Naive thymus-derived CD4-positive, alpha-beta T cell (primary cell): ENCODE measurements at regions not wholly inside any gene's neighbourhood (a gene's known extent, or its start where the extent isn't known, plus 50 kb on each side); places are given as distances from the start of the nearest gene placed in this dataset.
"Not testable (repeated sequence)": the region's sequence is repeated elsewhere in the genome, so short reads cannot be mapped to it uniquely, and the experiment has no call there.

Source experiments
- ATAC-seq: fragments of 150-1000 bp; cut with Tn5 transposase; 2 replicates; pipeline ENCODE4 v1.10.0; 2021; ENCODE audit warnings: mild to moderate bottlenecking, moderate library complexity
- CTCF ChIA-PET: fragments of 350-600 bp; sonication (Branson Sonifier 250); formaldehyde crosslinking; loops from one replicate; lab custom pipeline; 2021; ENCODE audit warnings: antibody characterized with exemption; lab: Charles Lee
- POLR2A ChIA-PET: fragments of 350-600 bp; sonication (Branson Sonifier 250); formaldehyde crosslinking; loops from one replicate; lab custom pipeline; 2021; ENCODE audit warnings: antibody characterized with exemption, inconsistent platforms; lab: Charles Lee
- DNase-seq, 9 donors: peaks; one replicate each; pipeline versions ENCODE4 v3.0.0 to v3.0.0-alpha.2; 2020 to 2022; ENCODE audit warnings: mixed read lengths in 1 of 9
- H3K27ac ChIP-seq: one replicate; pipeline ENCODE4 v1.7.0; 2013; ENCODE audit warnings: mild to moderate bottlenecking, low read depth, low read length, moderate library complexity
- H3K27me3 ChIP-seq, 2 donors: one replicate each; pipeline ENCODE4 v1.7.0; 2013; ENCODE audit warnings: low read length in 2 of 2, mild to moderate bottlenecking in 2 of 2, moderate library complexity in 2 of 2; ENCODE audit not compliant: control insufficient read depth in 2 of 2, insufficient read depth in 2 of 2
- H3K36me3 ChIP-seq, 3 experiments: 1 replicate in 2 of 3; 2 replicates in 1 of 3; pipeline ENCODE4 v1.7.0; 2013; ENCODE audit warnings: low read length in 3 of 3, mild to moderate bottlenecking in 3 of 3, moderate library complexity in 1 of 3; ENCODE audit not compliant: insufficient read depth in 3 of 3, control insufficient read depth in 2 of 3
- H3K4me1 ChIP-seq, 2 donors: one replicate each; pipeline ENCODE4 v1.7.0; 2013; ENCODE audit warnings: low read length in 2 of 2, mild to moderate bottlenecking in 2 of 2, moderate library complexity in 1 of 2; ENCODE audit not compliant: control insufficient read depth in 2 of 2, insufficient read depth in 2 of 2
- H3K4me3 ChIP-seq: 2 replicates; pipeline ENCODE4 v1.7.0; 2013; ENCODE audit warnings: mild to moderate bottlenecking, low read length
- H3K9me3 ChIP-seq, 3 experiments: 1 replicate in 2 of 3; 2 replicates in 1 of 3; pipeline ENCODE4 v1.7.0; 2013; ENCODE audit warnings: low read length in 3 of 3; ENCODE audit not compliant: control insufficient read depth in 2 of 3
- H3K27ac Mint-ChIP-seq, 9 donors: one replicate each; pipeline ENCODE4 v1.8.0; 2020 to 2022; ENCODE audit warnings: mixed read lengths in 9 of 9, mild to moderate bottlenecking in 8 of 9, moderate library complexity in 5 of 9, inconsistent platforms in 2 of 9
- H3K27me3 Mint-ChIP-seq, 5 donors: one replicate each; pipeline ENCODE4 v1.8.0; 2021 to 2022; ENCODE audit warnings: mixed read lengths in 5 of 5, mild to moderate bottlenecking in 1 of 5
- H3K36me3 Mint-ChIP-seq, 5 donors: one replicate each; pipeline ENCODE4 v1.8.0; 2020 to 2022; ENCODE audit warnings: mixed read lengths in 5 of 5, mild to moderate bottlenecking in 3 of 5, inconsistent platforms in 1 of 5
- H3K4me1 Mint-ChIP-seq, 7 donors: one replicate each; pipeline ENCODE4 v1.8.0; 2020 to 2022; ENCODE audit warnings: mixed read lengths in 7 of 7, mild to moderate bottlenecking in 3 of 7, inconsistent platforms in 1 of 7
- H3K4me3 Mint-ChIP-seq, 10 donors: one replicate each; pipeline ENCODE4 v1.8.0; 2020 to 2022; ENCODE audit warnings: mild to moderate bottlenecking in 10 of 10, mixed read lengths in 10 of 10, moderate library complexity in 6 of 10, inconsistent platforms in 2 of 10
- H3K9me3 Mint-ChIP-seq, 11 donors: one replicate each; pipeline ENCODE4 v1.8.0; 2020 to 2022; ENCODE audit warnings: mixed read lengths in 11 of 11, mild to moderate bottlenecking in 4 of 11, inconsistent platforms in 1 of 11, moderate library complexity in 1 of 11
- intact Hi-C, 2 donors: fragments of 100-400 bp; cut with micrococcal nuclease; formaldehyde crosslinking; loops; one replicate each; pipeline ENCODE4 v1.15.1; 2023

DNA sequence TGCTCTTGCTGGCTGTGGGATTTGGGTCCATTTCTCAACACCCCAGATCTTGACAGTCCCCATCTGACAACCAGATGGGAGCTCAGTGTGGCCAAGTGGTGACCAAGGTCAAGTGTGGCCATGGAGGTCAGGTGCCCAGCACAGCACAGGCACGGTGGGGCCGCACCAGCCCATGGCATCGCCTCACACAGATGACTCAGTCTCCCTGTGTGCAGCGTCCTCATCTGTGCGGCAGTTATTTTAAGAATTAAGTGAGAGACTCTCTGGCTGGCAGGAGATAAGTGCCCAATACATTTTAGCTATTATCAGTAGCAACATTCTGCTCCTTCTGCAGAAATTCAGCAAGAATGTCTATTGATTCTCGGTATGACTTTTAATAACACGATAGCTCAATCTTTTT is 167.2 kb downstream of the DDX1 start:
- ATAC-seq (no peak), DNase-seq (no peak)
- H3K36me3 Mint-ChIP-seq: no peaks in the 10 kb centered on the region
- Histone ChIP-seq H3K9me3 (no peaks in the 10 kb centered on the region), H3K36me3 (no peaks in the 10 kb centered on the region), H3K27ac (no peak overlapping the region), H3K4me1 (no peaks in the 10 kb centered on the region), H3K4me3 (no peak overlapping the region), H3K27me3 (no peaks in the 10 kb centered on the region)
- ChIA-PET POLR2A (no interaction called here), CTCF (no interaction called here)
- H3K4me3 Mint-ChIP-seq: no peak overlapping the region
- H3K27ac Mint-ChIP-seq: no peak overlapping the region
- peaks cover 0 to 32% (median 3%) of the 10 kb centered on the region in 5 donors for H3K27me3 Mint-ChIP-seq
- H3K4me1 Mint-ChIP-seq: no peaks in the 10 kb centered on the region
- intact Hi-C loops: no loop called here
- H3K9me3 Mint-ChIP-seq: peaks cover 0 to 12% (median 0%) of the 10 kb centered on the region in 11 donors

DNA sequence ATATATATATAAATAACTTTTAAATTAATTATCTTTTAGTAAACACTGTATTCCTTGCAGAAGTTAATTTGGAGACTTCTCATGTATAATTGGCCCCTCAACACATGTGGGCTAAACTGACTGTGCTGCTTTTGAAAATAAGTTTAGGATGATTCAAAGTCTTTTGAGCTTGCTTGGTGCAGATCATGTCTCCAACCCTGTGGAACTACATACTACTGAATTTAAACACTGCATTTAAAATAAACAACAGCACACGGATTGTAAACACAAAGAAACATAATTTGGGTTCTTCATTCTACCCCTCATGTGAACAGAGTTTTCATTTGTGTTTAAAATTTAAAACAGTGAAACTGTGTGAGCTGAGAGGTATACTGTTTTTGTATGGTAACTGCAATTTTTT is 167.7 kb downstream of the DDX1 start:
- Mint-ChIP-seq H3K36me3 (no peaks in the 10 kb centered on the region), H3K4me1 (no peaks in the 10 kb centered on the region), H3K27ac (no peak overlapping the region), H3K9me3 (peaks cover 0 to 12% (median 0%) of the 10 kb centered on the region in 11 donors), H3K4me3 (no peak overlapping the region), H3K27me3 (peaks cover 0 to 30% (median 3%) of the 10 kb centered on the region in 5 donors)
- Histone ChIP-seq H3K9me3 (no peaks in the 10 kb centered on the region), H3K4me3 (no peak overlapping the region), H3K4me1 (no peaks in the 10 kb centered on the region), H3K36me3 (no peaks in the 10 kb centered on the region), H3K27me3 (no peaks in the 10 kb centered on the region), H3K27ac (no peak overlapping the region)
- intact Hi-C loops: no loop called here
- ChIA-PET POLR2A (no interaction called here), CTCF (no interaction called here)
- DNase-seq (no peak), ATAC-seq (no peak)

DNA sequence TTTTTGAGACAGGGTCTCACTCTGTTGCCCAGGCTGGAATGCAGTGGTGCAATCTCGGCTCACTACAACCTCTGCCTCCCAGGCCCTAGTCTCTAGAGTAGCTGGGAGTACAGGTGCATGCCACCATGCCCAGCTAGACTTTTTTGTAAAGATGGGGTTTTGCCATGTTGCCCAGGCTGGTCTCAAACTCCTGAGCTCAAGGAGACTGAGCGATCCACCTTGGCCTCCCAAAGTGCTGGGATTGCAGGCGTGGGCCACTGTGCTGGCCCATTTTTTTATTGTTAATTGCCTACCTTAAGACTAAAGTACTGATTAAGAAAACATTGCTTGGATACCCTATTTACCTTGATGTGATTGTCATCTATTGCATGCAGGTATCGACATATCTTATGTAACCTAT is 168.1 kb downstream of the DDX1 start:
- POLR2A ChIA-PET, CTCF ChIA-PET, H3K4me1 Mint-ChIP-seq, H3K4me3 ChIP-seq, H3K36me3 ChIP-seq, H3K27ac Mint-ChIP-seq, H3K27ac ChIP-seq, H3K27me3 ChIP-seq, H3K36me3 Mint-ChIP-seq, intact Hi-C loops, DNase-seq, ATAC-seq, H3K9me3 ChIP-seq, H3K4me1 ChIP-seq, H3K4me3 Mint-ChIP-seq: not testable (repeated sequence)
- H3K9me3 Mint-ChIP-seq: peaks cover 0 to 12% (median 0%) of the 10 kb centered on the region in 11 donors
- peaks cover 0 to 29% (median 3%) of the 10 kb centered on the region in 5 donors for H3K27me3 Mint-ChIP-seq

DNA sequence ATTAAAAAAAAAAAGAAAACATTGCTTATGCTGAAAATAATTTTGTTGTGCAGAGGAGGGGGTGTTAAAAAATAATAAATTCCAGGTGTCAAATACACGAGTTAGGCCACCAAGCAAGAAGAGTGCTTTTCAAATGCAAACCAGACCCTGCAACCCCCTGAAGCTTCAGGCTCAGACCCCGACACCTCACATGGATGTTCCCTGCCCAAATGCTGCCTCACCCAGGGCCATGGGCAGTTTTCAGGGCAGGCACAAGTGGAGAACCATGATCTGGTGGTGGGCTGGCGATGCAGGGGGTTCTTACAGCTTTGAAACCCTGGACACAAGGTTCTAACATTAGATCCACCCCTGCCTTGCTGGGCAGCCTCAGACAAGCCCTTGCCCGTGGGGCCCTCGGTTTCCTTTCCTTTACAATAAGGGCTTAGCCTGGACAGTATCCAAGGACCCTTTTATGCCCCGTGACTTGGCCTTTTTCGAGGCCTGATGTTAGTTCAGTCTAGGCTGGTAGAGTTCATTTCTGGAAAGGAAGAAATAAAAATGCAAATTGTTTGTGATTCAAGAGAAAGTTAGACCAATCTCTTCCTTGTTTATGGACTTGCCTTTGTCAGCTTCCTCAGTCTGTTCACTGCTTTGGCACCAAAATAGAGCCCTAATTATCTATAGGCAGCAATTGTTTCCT is 168.7 kb downstream of the DDX1 start:
- H3K9me3 Mint-ChIP-seq: peaks cover 0 to 9% (median 0%) of the 10 kb centered on the region in 11 donors
- Histone ChIP-seq H3K4me1 (no peaks in the 10 kb centered on the region), H3K9me3 (no peaks in the 10 kb centered on the region), H3K27ac (no peak overlapping the region), H3K36me3 (no peaks in the 10 kb centered on the region), H3K4me3 (no peak overlapping the region), H3K27me3 (no peaks in the 10 kb centered on the region)
- ATAC-seq (no peak), DNase-seq (no peak)
- H3K4me1 Mint-ChIP-seq: no peaks in the 10 kb centered on the region
- POLR2A ChIA-PET: no interaction called here
- intact Hi-C loops: no loop called here
- no peaks in the 10 kb centered on the region for H3K36me3 Mint-ChIP-seq
- H3K4me3 Mint-ChIP-seq: no peak overlapping the region
- peaks cover 0 to 26% (median 3%) of the 10 kb centered on the region in 5 donors for H3K27me3 Mint-ChIP-seq
- CTCF ChIA-PET: no interaction called here
- H3K27ac Mint-ChIP-seq: no peak overlapping the region

DNA sequence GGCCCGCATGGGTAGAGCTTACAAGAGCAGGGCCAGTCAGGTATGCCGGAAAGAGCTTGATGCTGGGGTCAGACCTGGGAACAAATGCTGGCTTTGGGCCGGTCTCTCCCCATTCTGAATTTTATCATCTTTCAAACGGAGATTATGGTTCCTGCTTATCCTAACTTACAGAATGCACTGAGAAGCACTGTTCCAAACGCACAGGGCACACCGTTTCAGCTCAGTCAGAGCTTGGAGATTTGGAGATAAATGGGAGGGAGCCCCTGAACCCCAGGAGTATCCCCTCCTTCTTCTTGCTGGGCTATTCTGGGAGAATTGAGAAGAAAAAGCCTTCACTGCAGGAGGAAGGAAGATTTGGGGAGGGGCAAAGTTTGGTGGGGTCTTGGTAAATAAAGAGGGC is 169.4 kb downstream of the DDX1 start:
- no peaks in the 10 kb centered on the region for H3K9me3 ChIP-seq
- H3K4me1 Mint-ChIP-seq: no peaks in the 10 kb centered on the region
- no peaks in the 10 kb centered on the region for H3K4me1 ChIP-seq
- no peaks in the 10 kb centered on the region for H3K27me3 ChIP-seq
- no peak overlapping the region for H3K27ac ChIP-seq
- ChIA-PET POLR2A (no interaction called here), CTCF (no interaction called here)
- H3K36me3 ChIP-seq: no peaks in the 10 kb centered on the region
- H3K36me3 Mint-ChIP-seq: no peaks in the 10 kb centered on the region
- DNase-seq (no peak), ATAC-seq (no peak)
- H3K4me3 ChIP-seq: no peak overlapping the region
- H3K9me3 Mint-ChIP-seq: peaks cover 0 to 9% (median 0%) of the 10 kb centered on the region in 11 donors
- no peak overlapping the region for H3K27ac Mint-ChIP-seq
- peaks cover 0 to 29% (median 3%) of the 10 kb centered on the region in 5 donors for H3K27me3 Mint-ChIP-seq
- intact Hi-C loops: no loop called here
- H3K4me3 Mint-ChIP-seq: no peak overlapping the region

DNA sequence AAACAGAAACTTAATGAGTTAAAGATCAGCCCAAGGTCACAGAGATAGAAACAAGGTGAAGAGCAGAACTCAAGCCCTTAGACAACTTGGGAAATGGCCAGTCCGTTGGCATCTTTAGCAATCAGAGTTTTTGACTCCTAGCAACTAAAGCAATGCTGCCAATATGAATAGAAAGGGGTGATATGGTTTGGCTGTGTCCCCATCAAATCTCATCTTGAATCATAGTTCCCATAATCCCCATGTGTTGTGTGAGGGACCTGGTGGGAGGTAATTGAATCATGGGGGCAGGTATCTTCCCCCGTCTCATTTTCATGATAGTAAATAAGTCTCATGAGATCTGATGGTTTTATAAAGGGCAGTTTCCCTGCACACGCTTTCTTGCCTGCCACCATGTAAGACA is 170.2 kb downstream of the DDX1 start:
- peaks cover 0 to 36% (median 1%) of the 10 kb centered on the region in 5 donors for H3K27me3 Mint-ChIP-seq
- no peak overlapping the region for H3K4me3 Mint-ChIP-seq
- H3K4me1 Mint-ChIP-seq: no peaks in the 10 kb centered on the region
- ChIA-PET POLR2A (no interaction called here), CTCF (no interaction called here)
- intact Hi-C loops: no loop called here
- no peaks in the 10 kb centered on the region for H3K4me1 ChIP-seq
- ATAC-seq (no peak), DNase-seq (no peak)
- no peaks in the 10 kb centered on the region for H3K36me3 Mint-ChIP-seq
- H3K27ac Mint-ChIP-seq: no peak overlapping the region
- H3K9me3 ChIP-seq: no peaks in the 10 kb centered on the region
- H3K36me3 ChIP-seq: no peaks in the 10 kb centered on the region
- H3K9me3 Mint-ChIP-seq: peaks cover 0 to 9% (median 0%) of the 10 kb centered on the region in 11 donors
- H3K27me3 ChIP-seq: no peaks in the 10 kb centered on the region
- no peak overlapping the region for H3K27ac ChIP-seq
- no peak overlapping the region for H3K4me3 ChIP-seq

DNA sequence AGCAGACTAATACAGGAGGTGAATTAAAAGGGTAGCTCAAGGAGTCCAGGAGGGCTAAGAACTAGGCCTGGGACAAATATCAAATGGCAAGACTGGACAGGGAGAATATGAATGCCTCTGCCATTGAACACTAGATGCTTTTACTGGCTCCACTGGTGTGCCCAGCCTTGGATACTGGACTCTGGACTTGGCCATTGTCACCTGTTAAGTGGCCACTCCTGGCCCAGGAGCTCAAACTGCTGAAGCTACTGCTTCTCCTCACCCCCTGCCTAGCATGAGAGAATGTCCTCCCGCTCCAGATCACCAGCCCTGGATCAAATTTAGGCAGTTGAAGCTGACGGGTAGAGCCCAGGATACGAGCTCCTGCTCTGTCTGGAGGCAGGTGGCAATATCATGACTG is 170.8 kb downstream of the DDX1 start:
- peaks cover 0 to 9% (median 0%) of the 10 kb centered on the region in 11 donors for H3K9me3 Mint-ChIP-seq
- H3K27me3 Mint-ChIP-seq: peaks cover 0 to 36% (median 0%) of the 10 kb centered on the region in 5 donors
- ChIA-PET CTCF (no interaction called here), POLR2A (no interaction called here)
- no peaks in the 10 kb centered on the region for H3K36me3 ChIP-seq
- no peaks in the 10 kb centered on the region for H3K36me3 Mint-ChIP-seq
- DNase-seq (no peak), ATAC-seq (no peak)
- H3K27me3 ChIP-seq: no peaks in the 10 kb centered on the region
- H3K27ac ChIP-seq: no peak overlapping the region
- H3K4me1 ChIP-seq: no peaks in the 10 kb centered on the region
- no peak overlapping the region for H3K4me3 ChIP-seq
- H3K4me1 Mint-ChIP-seq: no peaks in the 10 kb centered on the region
- no peak overlapping the region for H3K4me3 Mint-ChIP-seq
- H3K9me3 ChIP-seq: no peaks in the 10 kb centered on the region
- intact Hi-C loops: no loop called here
- no peak overlapping the region for H3K27ac Mint-ChIP-seq
